ENCODE measurements at regions not wholly inside any gene's neighbourhood (a gene's known extent, or its start where the extent isn't known, plus 50 kb on each side); places are given as distances from the start of the nearest gene placed in this dataset.

GRCh38 chrX:34866646-34867045 is 76.0 kb upstream of the FAM47B start:
- peak; percentile 35 for DNase-seq (ENCODE audit: low read depth)
- no peak for TF ChIP-seq CTCF (IDR thresholded peaks at IDR 0.05; ENCODE audit: low read length, missing control alignments)
- no peak overlapping the region for H3K4me3 ChIP-seq (replicated peaks; ENCODE audit: low read depth, low read length)

- H3K4me3 ChIP-seq (replicated peaks; ENCODE audit: low read depth, low read length) = no peak overlapping the region
Measured at GRCh38 chrX:34868633-34869032, 74.0 kb upstream of the FAM47B start.

GRCh38 chrX:34873500-34874225 is 68.9 kb upstream of the FAM47B start:
- TF ChIP-seq CTCF (IDR thresholded peaks at IDR 0.05; ENCODE audit: low read length, missing control alignments) = no peak
- no peak overlapping the region for H3K4me3 ChIP-seq (replicated peaks; ENCODE audit: low read depth, low read length)
- DNase-seq (ENCODE audit: low read depth) = peak; percentile 42

More at GRCh38 chrX:34868633-34869032, 74.0 kb upstream of the FAM47B start:
- no peak for DNase-seq (ENCODE audit: low read depth)
- no peak for TF ChIP-seq CTCF (IDR thresholded peaks at IDR 0.05; ENCODE audit: low read length, missing control alignments)

- H3K4me3 ChIP-seq (replicated peaks; ENCODE audit: low read depth, low read length) = no peak overlapping the region
- no peak for TF ChIP-seq CTCF (IDR thresholded peaks at IDR 0.05; ENCODE audit: low read length, missing control alignments)
- no peak for DNase-seq (ENCODE audit: low read depth)
Measured at GRCh38 chrX:34874763-34875162, 67.8 kb upstream of the FAM47B start.

GRCh38 chrX:34875204-34875603 is 67.4 kb upstream of the FAM47B start:
- no peak for TF ChIP-seq CTCF (IDR thresholded peaks at IDR 0.05; ENCODE audit: low read length, missing control alignments)
- no peak overlapping the region for H3K4me3 ChIP-seq (replicated peaks; ENCODE audit: low read depth, low read length)
- peak; percentile 57 for DNase-seq (ENCODE audit: low read depth)

- TF ChIP-seq CTCF (IDR thresholded peaks at IDR 0.05; ENCODE audit: low read length, missing control alignments) = no peak
- no peak overlapping the region for H3K4me3 ChIP-seq (replicated peaks; ENCODE audit: low read depth, low read length)
- DNase-seq (ENCODE audit: low read depth) = peak; percentile 20
Measured at GRCh38 chrX:34877436-34877835, 65.2 kb upstream of the FAM47B start.

GRCh38 chrX:34879346-34879745 is 63.2 kb upstream of the FAM47B start:
- peak; percentile 17 for DNase-seq (ENCODE audit: low read depth)
- no peak for TF ChIP-seq CTCF (IDR thresholded peaks at IDR 0.05; ENCODE audit: low read length, missing control alignments)
- no peak overlapping the region for H3K4me3 ChIP-seq (replicated peaks; ENCODE audit: low read depth, low read length)

All from fibroblast of pulmonary artery (primary cell).